CD4-positive, alpha-beta memory T cell (primary cell): ENCODE measurements at regions not wholly inside any gene's neighbourhood (a gene's known extent, or its start where the extent isn't known, plus 50 kb on each side); places are given as distances from the start of the nearest gene placed in this dataset.
"Not testable (repeated sequence)": the region's sequence is repeated elsewhere in the genome, so short reads cannot be mapped to it uniquely, and the experiment has no call there.

Experiments used
- CTCF ChIA-PET: fragments of 350-600 bp; sonication (Branson Sonifier 250); formaldehyde crosslinking; loops from one replicate; lab custom pipeline; 2021; ENCODE audit warnings: inconsistent platforms; ENCODE audit not compliant: partially characterized antibody; lab: Charles Lee
- POLR2A ChIA-PET: fragments of 350-600 bp; sonication (Branson Sonifier 250); formaldehyde crosslinking; loops from one replicate; lab custom pipeline; 2021; ENCODE audit not compliant: partially characterized antibody; lab: Charles Lee
- DNase-seq, 5 donors: peaks; one replicate each; pipeline versions ENCODE4 v3.0.0 to v3.0.0-alpha.2; 2020 to 2022; ENCODE audit warnings: mixed read lengths in 1 of 5
- H3K27ac ChIP-seq: one replicate; pipeline ENCODE4 v1.7.0; 2013; ENCODE audit warnings: low read depth, low read length
- H3K27me3 ChIP-seq: 2 replicates; pipeline ENCODE4 v1.7.0; 2013; ENCODE audit warnings: mild to moderate bottlenecking, low read length, moderate library complexity; ENCODE audit not compliant: insufficient read depth
- H3K36me3 ChIP-seq: 2 replicates; pipeline ENCODE4 v1.7.0; 2013; ENCODE audit warnings: mild to moderate bottlenecking, low read length, moderate library complexity; ENCODE audit not compliant: insufficient read depth
- H3K4me1 ChIP-seq: 2 replicates; pipeline ENCODE4 v1.7.0; 2013; ENCODE audit warnings: mild to moderate bottlenecking, low read length, moderate library complexity; ENCODE audit not compliant: insufficient read depth
- H3K4me3 ChIP-seq, 2 donors: one replicate each; pipeline ENCODE4 v1.7.0; 2013; ENCODE audit warnings: low read length in 2 of 2, mild to moderate bottlenecking in 1 of 2
- H3K9me3 ChIP-seq, 2 donors: one replicate each; pipeline ENCODE4 v1.7.0; 2013; ENCODE audit warnings: low read length in 2 of 2, control low read depth in 1 of 2; ENCODE audit not compliant: control insufficient read depth in 1 of 2
- H3K27ac Mint-ChIP-seq, 7 donors: one replicate each; pipeline ENCODE4 v1.8.0; 2020 to 2021; ENCODE audit warnings: mixed read lengths in 7 of 7, mild to moderate bottlenecking in 6 of 7, inconsistent platforms in 3 of 7, moderate library complexity in 3 of 7
- H3K27me3 Mint-ChIP-seq, 2 donors: one replicate each; pipeline ENCODE4 v1.8.0; 2020 to 2021; ENCODE audit warnings: mixed read lengths in 2 of 2
- H3K36me3 Mint-ChIP-seq, 2 donors: one replicate each; pipeline ENCODE4 v1.8.0; 2020 to 2021; ENCODE audit warnings: mixed read lengths in 2 of 2, inconsistent platforms in 1 of 2, mild to moderate bottlenecking in 1 of 2
- H3K4me1 Mint-ChIP-seq, 4 donors: one replicate each; pipeline ENCODE4 v1.8.0; 2020 to 2021; ENCODE audit warnings: mixed read lengths in 4 of 4, mild to moderate bottlenecking in 1 of 4
- H3K4me3 Mint-ChIP-seq, 8 donors: one replicate each; pipeline ENCODE4 v1.8.0; 2020 to 2021; ENCODE audit warnings: mixed read lengths in 8 of 8, mild to moderate bottlenecking in 7 of 8, moderate library complexity in 6 of 8, inconsistent platforms in 3 of 8
- H3K9me3 Mint-ChIP-seq, 8 donors: one replicate each; pipeline ENCODE4 v1.8.0; 2020 to 2021; ENCODE audit warnings: mixed read lengths in 8 of 8, mild to moderate bottlenecking in 5 of 8, inconsistent platforms in 3 of 8, moderate library complexity in 1 of 8
- intact Hi-C: fragments of 100-400 bp; cut with micrococcal nuclease; formaldehyde crosslinking; loops from one replicate; pipeline ENCODE4 v1.15.1; 2023

DNA sequence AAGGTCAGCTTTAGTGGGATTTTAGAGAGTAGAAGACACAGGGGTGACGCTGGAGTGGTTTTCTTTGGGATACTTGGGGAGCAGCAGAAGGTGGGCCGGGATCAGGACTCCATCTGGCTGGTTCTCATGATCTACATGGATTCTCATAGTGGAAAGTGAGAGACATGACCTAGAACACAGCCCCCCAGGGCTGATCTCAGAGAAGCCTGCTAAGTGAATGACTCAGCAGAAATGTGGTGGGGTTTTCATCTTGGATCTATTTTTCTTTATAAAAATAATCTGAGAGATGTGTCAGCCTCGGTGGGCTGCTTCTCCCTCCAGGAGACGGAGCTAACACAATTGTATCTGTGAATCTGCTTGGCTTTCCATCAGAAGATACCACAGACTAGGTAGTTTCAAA lies 484.4 kb downstream of the TMEM121 start:
- Histone ChIP-seq H3K9me3 (no peaks in the 10 kb centered on the region), H3K36me3 (no peaks in the 10 kb centered on the region), H3K4me3 (no peak overlapping the region), H3K4me1 (peaks cover 25% of the 10 kb centered on the region), H3K27ac (no peak overlapping the region), H3K27me3 (no peaks in the 10 kb centered on the region)
- no peak overlapping the region for H3K27ac Mint-ChIP-seq
- no peaks in the 10 kb centered on the region for H3K36me3 Mint-ChIP-seq
- intact Hi-C loops: no loop called here
- ChIA-PET CTCF (interaction anchor here (3.4 to 4.7 kb wide), 2 partner anchors 29 to 36 kb away, joined by 13 to 21 read pairs; no protein-coding TSS in a partner anchor), POLR2A (no interaction called here)
- H3K9me3 Mint-ChIP-seq: no peaks in the 10 kb centered on the region
- H3K4me1 Mint-ChIP-seq: peaks cover 21 to 33% (median 26%) of the 10 kb centered on the region in 4 donors
- peaks cover 0 to 1% of the 10 kb centered on the region in 2 donors for H3K27me3 Mint-ChIP-seq
- no peak for DNase-seq
- no peak overlapping the region for H3K4me3 Mint-ChIP-seq

DNA sequence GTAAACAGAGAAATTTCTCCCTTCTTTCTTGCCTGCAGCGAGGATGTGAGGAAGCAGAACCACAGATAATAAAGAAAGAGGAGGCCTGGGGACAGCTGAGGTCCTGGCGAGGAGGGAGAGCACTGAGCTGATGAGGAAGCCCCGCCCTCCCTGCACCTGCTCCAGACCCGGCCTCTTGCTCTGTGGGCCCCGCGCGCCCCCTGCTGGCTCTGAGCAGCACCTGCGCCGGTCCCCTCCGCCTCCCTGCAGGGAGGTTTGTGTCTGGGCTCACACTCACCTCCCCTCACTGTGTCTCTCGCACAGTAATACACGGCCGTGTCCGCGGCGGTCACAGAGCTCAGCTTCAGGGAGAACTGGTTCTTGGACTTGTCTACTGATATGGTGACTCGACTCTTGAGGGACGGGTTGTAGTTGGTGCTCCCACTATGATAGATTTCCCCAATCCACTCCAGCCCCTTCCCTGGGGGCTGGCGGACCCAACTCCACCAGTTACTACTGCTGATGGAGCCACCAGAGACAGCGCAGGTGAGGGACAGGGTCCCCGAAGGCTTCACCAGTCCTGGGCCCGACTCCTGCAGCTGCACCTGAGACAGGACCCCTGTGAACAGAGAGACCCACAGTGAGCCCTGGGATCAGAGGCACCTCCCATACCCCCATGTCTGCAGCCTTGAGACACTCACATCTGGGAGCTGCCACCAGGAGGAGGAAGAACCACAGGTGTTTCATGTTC lies 485.4 kb downstream of the TMEM121 start:
- H3K36me3 Mint-ChIP-seq, H3K9me3 Mint-ChIP-seq, H3K9me3 ChIP-seq, H3K27ac ChIP-seq, H3K36me3 ChIP-seq, H3K4me3 ChIP-seq, POLR2A ChIA-PET, intact Hi-C loops, H3K27me3 Mint-ChIP-seq, H3K4me3 Mint-ChIP-seq, H3K27me3 ChIP-seq: not testable (repeated sequence)
- peaks cover 16% of the 10 kb centered on the region for H3K4me1 ChIP-seq
- peak overlapping the region in 4 of 7 donors; percentile 28 to 70 (median 55) for H3K27ac Mint-ChIP-seq
- CTCF ChIA-PET: interaction anchor here (3.4 kb wide), 1 partner anchor 37 kb away, joined by 13 read pairs; no protein-coding TSS in a partner anchor
- H3K4me1 Mint-ChIP-seq: peaks cover 15 to 32% (median 21%) of the 10 kb centered on the region in 4 donors
- DNase-seq: peak in 4 of 5 donors; percentile 23 to 73 (median 66)

DNA sequence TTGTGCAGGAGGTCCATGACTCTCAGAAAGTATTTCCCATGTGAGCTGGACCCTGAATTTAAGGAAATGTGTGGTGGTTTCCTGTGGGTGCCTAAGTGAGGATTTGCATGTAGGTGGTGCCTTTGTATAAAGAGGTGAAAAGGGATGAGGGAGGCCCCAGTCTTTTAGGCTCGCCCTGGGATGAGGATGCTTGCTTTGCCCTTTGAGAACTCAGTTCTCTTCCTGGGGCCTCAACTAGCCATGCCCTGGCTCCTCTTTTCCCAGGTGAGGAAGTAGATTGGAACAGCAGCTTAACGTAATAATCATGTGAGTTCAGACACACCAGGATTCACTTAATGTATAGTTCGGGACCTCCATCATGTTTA lies 486.0 kb downstream of the TMEM121 start:
- Mint-ChIP-seq H3K27ac (peak overlapping the region in 2 of 7 donors; percentile 12 to 70), H3K4me1 (peaks cover 15 to 32% (median 21%) of the 10 kb centered on the region in 4 donors)
- H3K27ac ChIP-seq, H3K36me3 ChIP-seq, H3K9me3 Mint-ChIP-seq, H3K4me3 Mint-ChIP-seq, intact Hi-C loops, H3K36me3 Mint-ChIP-seq, H3K27me3 ChIP-seq, H3K9me3 ChIP-seq, POLR2A ChIA-PET, H3K27me3 Mint-ChIP-seq, H3K4me3 ChIP-seq, DNase-seq: not testable (repeated sequence)
- CTCF ChIA-PET: interaction anchor here (3.4 kb wide), 1 partner anchor 38 kb away, joined by 13 read pairs; no protein-coding TSS in a partner anchor
- peaks cover 16% of the 10 kb centered on the region for H3K4me1 ChIP-seq

DNA sequence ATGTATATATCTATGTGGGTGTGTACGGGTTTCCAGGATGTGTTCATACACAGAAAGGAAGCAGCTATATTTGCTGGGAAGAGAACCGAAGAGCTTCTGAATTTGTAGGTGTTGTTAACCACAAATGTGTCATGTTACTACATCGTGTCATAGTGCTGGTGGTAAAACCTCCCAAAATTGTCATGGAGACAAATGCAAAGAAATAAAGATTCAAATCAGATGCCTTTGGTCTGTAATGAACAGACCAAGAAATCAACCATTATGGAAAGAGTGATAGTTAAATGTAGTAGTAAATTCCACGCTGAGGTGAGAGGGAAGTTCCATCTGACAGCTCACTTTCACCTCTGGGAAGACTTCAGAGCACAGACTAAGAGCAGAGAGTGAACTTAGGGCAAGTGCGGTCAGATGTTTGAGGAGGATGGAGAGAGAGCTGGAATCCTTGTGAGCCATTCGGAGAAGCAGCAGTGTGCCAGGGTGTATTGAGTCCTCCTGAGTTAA lies 487.5 kb downstream of the TMEM121 start:
- H3K9me3 Mint-ChIP-seq: no peaks in the 10 kb centered on the region
- peaks cover 12 to 25% (median 21%) of the 10 kb centered on the region in 4 donors for H3K4me1 Mint-ChIP-seq
- DNase-seq: peak; percentile 28 to 71 (median 56)
- Histone ChIP-seq H3K9me3 (no peaks in the 10 kb centered on the region), H3K27ac (peak overlapping the region; percentile 35), H3K27me3 (no peaks in the 10 kb centered on the region), H3K36me3 (no peaks in the 10 kb centered on the region), H3K4me3 (no peak overlapping the region), H3K4me1 (peaks cover 16% of the 10 kb centered on the region)
- intact Hi-C loops: no loop called here
- H3K36me3 Mint-ChIP-seq: no peaks in the 10 kb centered on the region
- H3K27me3 Mint-ChIP-seq: no peaks in the 10 kb centered on the region
- ChIA-PET CTCF (interaction anchor here (0.6 to 3.4 kb wide), 4 partner anchors 9 to 751 kb away, joined by 3 to 13 read pairs (median 5); no protein-coding TSS in a partner anchor), POLR2A (no interaction called here)
- H3K4me3 Mint-ChIP-seq: peak overlapping the region in 5 of 8 donors; percentile 2 to 45 (median 30)
- H3K27ac Mint-ChIP-seq: peak overlapping the region; percentile 81 to 95 (median 86)

DNA sequence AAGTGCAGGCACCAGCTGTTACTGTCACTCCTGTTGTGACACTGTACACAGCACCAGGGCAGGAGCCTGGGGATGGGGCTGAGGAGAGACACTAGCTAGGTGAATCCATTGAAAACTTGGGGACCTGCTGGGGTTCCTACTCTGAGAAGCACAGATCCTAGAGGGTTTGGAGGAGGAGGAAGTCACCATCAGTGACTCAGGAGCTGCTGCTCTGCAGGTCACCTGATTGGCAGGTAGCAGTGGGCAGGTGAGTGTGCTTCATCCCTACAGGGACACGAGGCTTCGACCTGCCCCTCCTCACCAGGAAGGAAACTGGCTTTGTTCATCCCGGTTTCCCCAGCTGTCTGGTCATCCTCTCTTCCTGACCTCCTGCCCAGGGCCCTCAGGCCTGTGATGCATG lies 491.6 kb downstream of the TMEM121 start:
- H3K4me3 ChIP-seq, intact Hi-C loops, DNase-seq, H3K27ac ChIP-seq, H3K9me3 ChIP-seq, H3K9me3 Mint-ChIP-seq, H3K36me3 ChIP-seq, CTCF ChIA-PET, H3K27me3 Mint-ChIP-seq, POLR2A ChIA-PET, H3K4me3 Mint-ChIP-seq, H3K27me3 ChIP-seq, H3K27ac Mint-ChIP-seq, H3K36me3 Mint-ChIP-seq: not testable (repeated sequence)
- peaks cover 10 to 18% (median 16%) of the 10 kb centered on the region in 4 donors for H3K4me1 Mint-ChIP-seq
- H3K4me1 ChIP-seq: peaks cover 13% of the 10 kb centered on the region

DNA sequence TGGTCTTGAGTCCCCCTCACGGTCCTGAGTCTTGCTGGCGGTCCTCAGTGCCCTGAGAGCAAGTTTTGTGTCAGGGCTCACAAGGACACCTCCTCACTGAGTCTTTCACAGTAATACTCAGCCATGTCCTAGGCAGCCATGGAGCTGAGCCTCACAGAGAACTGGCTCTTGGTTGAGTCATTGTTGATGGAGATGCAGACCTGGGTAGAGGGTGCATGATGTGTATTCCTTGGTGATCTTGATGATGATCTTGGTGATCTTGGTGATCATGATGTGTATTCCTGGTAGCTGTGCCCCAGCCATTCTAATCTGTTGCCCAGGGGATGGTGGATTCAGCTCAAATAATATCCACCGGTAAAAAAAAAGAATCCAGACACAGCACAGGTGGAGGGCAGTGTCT lies 495.4 kb downstream of the TMEM121 start:
- ChIA-PET POLR2A (no interaction called here), CTCF (no interaction called here)
- peaks cover 0 to 9% (median 6%) of the 10 kb centered on the region in 4 donors for H3K4me1 Mint-ChIP-seq
- H3K27ac ChIP-seq: no peak overlapping the region
- H3K27me3 Mint-ChIP-seq: peaks cover 1 to 2% of the 10 kb centered on the region in 2 donors
- H3K27me3 ChIP-seq: no peaks in the 10 kb centered on the region
- no peak overlapping the region for H3K4me3 ChIP-seq
- H3K9me3 ChIP-seq: no peaks in the 10 kb centered on the region
- peaks cover 0 to 12% (median 0%) of the 10 kb centered on the region in 8 donors for H3K9me3 Mint-ChIP-seq
- intact Hi-C loops: no loop called here
- no peak for DNase-seq
- H3K36me3 ChIP-seq: no peaks in the 10 kb centered on the region
- H3K4me1 ChIP-seq: peaks cover 13% of the 10 kb centered on the region
- H3K4me3 Mint-ChIP-seq: no peak overlapping the region
- peaks cover 0 to 10% of the 10 kb centered on the region in 2 donors for H3K36me3 Mint-ChIP-seq
- no peak overlapping the region for H3K27ac Mint-ChIP-seq

DNA sequence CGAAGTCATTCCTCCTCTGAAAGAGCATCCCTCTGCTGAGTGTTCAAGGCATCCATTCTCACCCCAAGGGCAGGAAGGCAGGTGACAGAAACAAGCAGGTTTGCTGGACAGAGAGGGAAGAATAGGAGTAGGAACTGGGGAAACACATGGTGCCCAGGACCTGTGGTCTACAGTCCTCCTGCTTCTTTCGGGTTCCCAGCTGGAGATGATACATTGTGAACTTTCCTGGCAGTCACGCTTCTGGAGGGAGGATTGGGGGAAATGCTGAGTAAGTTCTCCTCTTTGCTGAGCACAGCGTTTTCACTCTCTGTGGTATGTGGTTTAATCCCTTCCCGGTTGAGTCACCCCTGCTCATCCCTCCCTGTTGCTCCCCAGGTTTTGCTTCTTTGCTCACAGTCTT lies 496.3 kb downstream of the TMEM121 start:
- H3K9me3 Mint-ChIP-seq: peaks cover 0 to 12% (median 0%) of the 10 kb centered on the region in 8 donors
- H3K27ac Mint-ChIP-seq, H3K4me1 Mint-ChIP-seq, H3K36me3 ChIP-seq, H3K4me3 ChIP-seq, POLR2A ChIA-PET, H3K9me3 ChIP-seq, CTCF ChIA-PET, H3K27ac ChIP-seq, H3K27me3 ChIP-seq, DNase-seq, intact Hi-C loops, H3K4me3 Mint-ChIP-seq, H3K27me3 Mint-ChIP-seq: not testable (repeated sequence)
- peaks cover 0 to 10% of the 10 kb centered on the region in 2 donors for H3K36me3 Mint-ChIP-seq
- H3K4me1 ChIP-seq: peaks cover 13% of the 10 kb centered on the region
